Neural cell (in vitro differentiated cells): ENCODE measurements at regions not wholly inside any gene's neighbourhood (a gene's known extent, or its start where the extent isn't known, plus 50 kb on each side); places are given as distances from the start of the nearest gene placed in this dataset.

ENCODE experiments used
- H2AFZ ChIP-seq: fragments of 200-600, 300-800 bp; sonication (generic), shearing (Covaris generic); 2 replicates; pipeline ENCODE4 v1.6.0; 2014; ENCODE audit warnings: low read depth, mild to moderate bottlenecking, antibody characterized with exemption, low read length, moderate library complexity
- H3F3A ChIP-seq: fragments of 200-600 bp; shearing (Covaris generic); 2 replicates; pipeline ENCODE4 v1.6.1; 2016; ENCODE audit warnings: mild to moderate bottlenecking, moderate library complexity, mixed read lengths, antibody characterized with exemption, low read length; ENCODE audit not compliant: insufficient read depth, poor library complexity, severe bottlenecking
- H3K27ac ChIP-seq: fragments of 200-600, 300-800 bp; sonication (generic), shearing (Covaris generic); 2 replicates; pipeline ENCODE4 v1.5.1; 2014; ENCODE audit warnings: mild to moderate bottlenecking, low read length, moderate library complexity
- H3K27me3 ChIP-seq: fragments of 300-800, 200-600 bp; sonication (generic), shearing (Covaris generic); 2 replicates; pipeline ENCODE4 v1.6.0; 2014; ENCODE audit warnings: mild to moderate bottlenecking, low read depth, low read length, moderate library complexity; ENCODE audit not compliant: insufficient read depth
- H3K36me3 ChIP-seq: fragments of 300-800, 200-600 bp; sonication (generic), shearing (Covaris generic); 2 replicates; pipeline ENCODE4 v1.5.1; 2014; ENCODE audit warnings: mild to moderate bottlenecking, antibody characterized with exemption, low read length, moderate library complexity; ENCODE audit not compliant: insufficient read depth
- H3K4me2 ChIP-seq: fragments of 300-800, 200-600 bp; sonication (generic), shearing (Covaris generic); 2 replicates; pipeline ENCODE4 v1.6.0; 2014; ENCODE audit warnings: mild to moderate bottlenecking, low read length
- H3K4me3 ChIP-seq: fragments of 300-800, 200-600 bp; sonication (generic), shearing (Covaris generic); 2 replicates; pipeline ENCODE4 v1.5.1; 2014; ENCODE audit warnings: mild to moderate bottlenecking, low read length, moderate library complexity
- H3K79me2 ChIP-seq: fragments of 200-600 bp; shearing (Covaris generic); replicated peaks from 2 replicates; pipeline ENCODE4 v1.6.0; 2014; ENCODE audit warnings: mild to moderate bottlenecking, low read length, moderate library complexity; ENCODE audit not compliant: insufficient read depth
- H3K9ac ChIP-seq: fragments of 300-800, 200-600 bp; sonication (generic), shearing (Covaris generic); 2 replicates; pipeline ENCODE4 v1.6.1; 2016; ENCODE audit warnings: mild to moderate bottlenecking, low read length, mixed read lengths
- H3K9me2 ChIP-seq: fragments of 200-600 bp; shearing (Covaris generic); 2 replicates; pipeline ENCODE4 v1.6.1; 2016; ENCODE audit warnings: mild to moderate bottlenecking, low read length, mixed read lengths; ENCODE audit not compliant: insufficient read depth
- H3K9me3 ChIP-seq: fragments of 200-600, 300-800 bp; sonication (generic), shearing (Covaris generic); 2 replicates; pipeline ENCODE4 v1.6.1; 2016; ENCODE audit warnings: mild to moderate bottlenecking, mixed run types, low read length, moderate library complexity, mixed read lengths
- H4K20me1 ChIP-seq: fragments of 200-600 bp; shearing (Covaris generic); 2 replicates; pipeline ENCODE4 v1.6.1; 2016; ENCODE audit warnings: mild to moderate bottlenecking, mixed run types; ENCODE audit not compliant: insufficient read depth
- EP300 ChIP-seq: fragments of 450-650 bp; conservative IDR thresholded peaks from 2 replicates; pipeline ENCODE4 v1.6.1; 2014; ENCODE audit warnings: antibody characterized with exemption, mild to moderate bottlenecking, moderate library complexity; ENCODE audit not compliant: poor library complexity, severe bottlenecking
- EZH2 ChIP-seq: fragments of 200-600, 300-800 bp; shearing (Covaris generic), sonication (generic); IDR thresholded peaks from 2 replicates; pipeline ENCODE4 v1.6.1; 2014; ENCODE audit warnings: antibody characterized with exemption, low read length, borderline replicate concordance, mild to moderate bottlenecking; ENCODE audit not compliant: insufficient read depth, poor library complexity, severe bottlenecking
- MXI1 ChIP-seq: fragments of 450-650 bp; conservative IDR thresholded peaks from 2 replicates; pipeline ENCODE4 v1.6.1; 2014; ENCODE audit warnings: antibody characterized with exemption, mild to moderate bottlenecking; ENCODE audit not compliant: poor library complexity, severe bottlenecking
- POLR2AphosphoS5 ChIP-seq: IDR thresholded peaks from 2 replicates; pipeline ENCODE4 v1.6.1; 2012
- REST ChIP-seq: IDR thresholded peaks from 2 replicates; pipeline ENCODE4 v1.6.1; 2012; ENCODE audit warnings: borderline replicate concordance
- SMC3 ChIP-seq: fragments of 450-650 bp; conservative IDR thresholded peaks from 2 replicates; pipeline ENCODE4 v1.6.1; 2014; ENCODE audit warnings: antibody characterized with exemption, mild to moderate bottlenecking, moderate library complexity; ENCODE audit not compliant: poor library complexity
- TAF1 ChIP-seq: IDR thresholded peaks from 2 replicates; pipeline ENCODE4 v1.6.1; 2012; ENCODE audit warnings: low read depth
- TF ChIP-seq, protein P1 (sequence below): fragments of 450-650 bp; IDR thresholded peaks from 2 replicates; pipeline ENCODE4 v1.5.1; 2014; ENCODE audit warnings: antibody characterized with exemption, mild to moderate bottlenecking, moderate library complexity; ENCODE audit not compliant: poor library complexity, severe bottlenecking

DNA sequence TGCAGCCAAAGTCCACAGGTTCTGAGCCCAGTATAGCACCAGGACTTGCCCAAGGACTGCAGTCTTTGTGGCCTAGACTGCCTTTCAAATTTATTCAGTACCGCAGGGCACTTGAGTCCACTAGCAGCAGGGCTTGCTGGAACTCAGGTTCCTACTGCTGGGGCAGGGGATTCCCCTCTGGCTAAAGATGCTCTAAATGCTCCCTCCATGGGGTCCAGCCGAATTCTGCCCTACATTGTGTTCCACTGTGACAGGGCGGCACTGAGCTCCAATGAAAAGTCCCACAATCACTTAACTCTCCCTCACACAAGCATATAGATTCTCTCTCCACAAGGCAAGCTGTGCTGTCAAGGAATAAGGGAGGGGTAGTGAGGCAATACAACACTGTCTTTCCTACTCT, 518.1 kb upstream of the VRK2 start:
- H3K4me2 ChIP-seq, result no peak overlapping the region
- no peak overlapping the region for H2AFZ ChIP-seq
- TF ChIP-seq REST, result no peak
- no peak for TF ChIP-seq TAF1
- TF ChIP-seq, protein P1, sequence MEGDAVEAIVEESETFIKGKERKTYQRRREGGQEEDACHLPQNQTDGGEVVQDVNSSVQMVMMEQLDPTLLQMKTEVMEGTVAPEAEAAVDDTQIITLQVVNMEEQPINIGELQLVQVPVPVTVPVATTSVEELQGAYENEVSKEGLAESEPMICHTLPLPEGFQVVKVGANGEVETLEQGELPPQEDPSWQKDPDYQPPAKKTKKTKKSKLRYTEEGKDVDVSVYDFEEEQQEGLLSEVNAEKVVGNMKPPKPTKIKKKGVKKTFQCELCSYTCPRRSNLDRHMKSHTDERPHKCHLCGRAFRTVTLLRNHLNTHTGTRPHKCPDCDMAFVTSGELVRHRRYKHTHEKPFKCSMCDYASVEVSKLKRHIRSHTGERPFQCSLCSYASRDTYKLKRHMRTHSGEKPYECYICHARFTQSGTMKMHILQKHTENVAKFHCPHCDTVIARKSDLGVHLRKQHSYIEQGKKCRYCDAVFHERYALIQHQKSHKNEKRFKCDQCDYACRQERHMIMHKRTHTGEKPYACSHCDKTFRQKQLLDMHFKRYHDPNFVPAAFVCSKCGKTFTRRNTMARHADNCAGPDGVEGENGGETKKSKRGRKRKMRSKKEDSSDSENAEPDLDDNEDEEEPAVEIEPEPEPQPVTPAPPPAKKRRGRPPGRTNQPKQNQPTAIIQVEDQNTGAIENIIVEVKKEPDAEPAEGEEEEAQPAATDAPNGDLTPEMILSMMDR, result no peak
- TF ChIP-seq MXI1, result no peak
- TF ChIP-seq SMC3, result no peak
- no peak for TF ChIP-seq EZH2
- TF ChIP-seq EP300, result no peak

DNA sequence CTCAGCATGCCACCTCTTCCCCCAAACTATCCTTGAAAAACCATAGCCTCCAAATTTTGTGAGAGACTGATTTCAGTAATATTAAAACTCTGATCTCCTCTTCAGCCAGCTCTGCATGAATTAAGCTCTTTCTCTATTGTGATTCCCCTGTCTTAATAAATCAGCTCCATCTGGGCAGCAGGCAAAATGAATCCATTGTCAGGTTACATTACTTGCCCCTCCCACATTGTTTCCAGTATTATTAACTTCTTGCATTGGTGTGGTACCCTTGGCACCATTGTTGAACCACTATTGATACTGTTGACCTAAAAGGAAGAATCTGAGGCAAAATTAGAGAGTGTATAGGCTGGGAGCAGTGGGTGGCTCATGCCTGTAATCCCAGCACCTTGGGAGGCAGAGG, 512.2 kb upstream of the VRK2 start:
- no peak overlapping the region for H3K27ac ChIP-seq
- TF ChIP-seq TAF1 (no peak), POLR2AphosphoS5 (no peak), REST (no peak), MXI1 (no peak), EP300 (no peak)

More for the DNA sequence above, 518.1 kb upstream of the VRK2 start:
- H3F3A ChIP-seq, result no peaks in the 10 kb centered on the region
- no peaks in the 10 kb centered on the region for H3K9me2 ChIP-seq
- no peak overlapping the region for H3K9ac ChIP-seq
- no peaks in the 10 kb centered on the region for H4K20me1 ChIP-seq
- H3K9me3 ChIP-seq, result no peaks in the 10 kb centered on the region
- H3K27ac ChIP-seq, result no peak overlapping the region
- H3K36me3 ChIP-seq, result no peaks in the 10 kb centered on the region
- H3K79me2 ChIP-seq, result no peaks in the 10 kb centered on the region
- no peak overlapping the region for H3K4me3 ChIP-seq
- H3K27me3 ChIP-seq, result no peaks in the 10 kb centered on the region

More for the DNA sequence above, 512.2 kb upstream of the VRK2 start:
- no peaks in the 10 kb centered on the region for H4K20me1 ChIP-seq
- H3K4me2 ChIP-seq, result no peak overlapping the region
- H3K9me3 ChIP-seq, result no peaks in the 10 kb centered on the region
- H2AFZ ChIP-seq, result no peak overlapping the region
- H3K36me3 ChIP-seq, result no peaks in the 10 kb centered on the region
- no peaks in the 10 kb centered on the region for H3F3A ChIP-seq
- H3K79me2 ChIP-seq, result no peaks in the 10 kb centered on the region
- H3K4me3 ChIP-seq, result no peak overlapping the region
- H3K9me2 ChIP-seq, result no peaks in the 10 kb centered on the region
- no peak overlapping the region for H3K9ac ChIP-seq
- H3K27me3 ChIP-seq, result no peaks in the 10 kb centered on the region
